ENCODE measurements at regions not wholly inside any gene's neighbourhood (a gene's known extent, or its start where the extent isn't known, plus 50 kb on each side); places are given as distances from the start of the nearest gene placed in this dataset.

- H3K9me3 ChIP-seq (ENCODE audit: control insufficient read depth, insufficient read depth, low read length), result no peaks in the 10 kb centered on the region
- no peaks in the 10 kb centered on the region for H3K36me3 ChIP-seq (ENCODE audit: insufficient read depth, low read length)
- no peaks in the 10 kb centered on the region for H3K4me1 ChIP-seq (ENCODE audit: insufficient read depth, low read length)
- no peak overlapping the region for H3K9ac ChIP-seq (ENCODE audit: low read depth, low read length)
These were observed 104.7 kb upstream of the TBC1D5 start for GRCh38 chr3:17847156-17847555.

- no peaks in the 10 kb centered on the region for H3K9me3 ChIP-seq (ENCODE audit: control insufficient read depth, insufficient read depth, low read length)
- no peaks in the 10 kb centered on the region for H3K36me3 ChIP-seq (ENCODE audit: insufficient read depth, low read length)
- H3K9ac ChIP-seq (ENCODE audit: low read depth, low read length), result no peak overlapping the region
- H3K4me1 ChIP-seq (ENCODE audit: insufficient read depth, low read length), result no peaks in the 10 kb centered on the region
These were observed 104.0 kb upstream of the TBC1D5 start for GRCh38 chr3:17846466-17846865.

- Histone ChIP-seq H3K9me3 (ENCODE audit: control insufficient read depth, insufficient read depth, low read length) (no peaks in the 10 kb centered on the region), H3K9ac (ENCODE audit: low read depth, low read length) (no peak overlapping the region), H3K4me1 (ENCODE audit: insufficient read depth, low read length) (no peaks in the 10 kb centered on the region), H3K36me3 (ENCODE audit: insufficient read depth, low read length) (no peaks in the 10 kb centered on the region)
These were observed 102.8 kb upstream of the TBC1D5 start for GRCh38 chr3:17845026-17845812.

GRCh38 chr3:17844236-17844635, 101.8 kb upstream of the TBC1D5 start:
- no peaks in the 10 kb centered on the region for H3K9me3 ChIP-seq (ENCODE audit: control insufficient read depth, insufficient read depth, low read length)
- H3K36me3 ChIP-seq (ENCODE audit: insufficient read depth, low read length), result no peaks in the 10 kb centered on the region
- H3K9ac ChIP-seq (ENCODE audit: low read depth, low read length), result no peak overlapping the region
- no peaks in the 10 kb centered on the region for H3K4me1 ChIP-seq (ENCODE audit: insufficient read depth, low read length)

GRCh38 chr3:17841190-17841828, 98.9 kb upstream of the TBC1D5 start:
- no peak overlapping the region for H3K9ac ChIP-seq (ENCODE audit: low read depth, low read length)
- H3K9me3 ChIP-seq (ENCODE audit: control insufficient read depth, insufficient read depth, low read length), result no peaks in the 10 kb centered on the region
- H3K36me3 ChIP-seq (ENCODE audit: insufficient read depth, low read length), result no peaks in the 10 kb centered on the region
- no peaks in the 10 kb centered on the region for H3K4me1 ChIP-seq (ENCODE audit: insufficient read depth, low read length)

GRCh38 chr3:17840651-17841050, 98.2 kb upstream of the TBC1D5 start:
- Histone ChIP-seq H3K9ac (ENCODE audit: low read depth, low read length) (no peak overlapping the region), H3K9me3 (ENCODE audit: control insufficient read depth, insufficient read depth, low read length) (no peaks in the 10 kb centered on the region), H3K4me1 (ENCODE audit: insufficient read depth, low read length) (no peaks in the 10 kb centered on the region), H3K36me3 (ENCODE audit: insufficient read depth, low read length) (no peaks in the 10 kb centered on the region)

GRCh38 chr3:17840126-17840525, 97.7 kb upstream of the TBC1D5 start:
- no peak overlapping the region for H3K9ac ChIP-seq (ENCODE audit: low read depth, low read length)
- no peaks in the 10 kb centered on the region for H3K9me3 ChIP-seq (ENCODE audit: control insufficient read depth, insufficient read depth, low read length)
- no peaks in the 10 kb centered on the region for H3K36me3 ChIP-seq (ENCODE audit: insufficient read depth, low read length)
- no peaks in the 10 kb centered on the region for H3K4me1 ChIP-seq (ENCODE audit: insufficient read depth, low read length)

- no peak overlapping the region for H3K9ac ChIP-seq (ENCODE audit: low read depth, low read length)
These were observed 94.5 kb upstream of the TBC1D5 start for GRCh38 chr3:17836919-17837318.

GRCh38 chr3:17836092-17836491, 93.7 kb upstream of the TBC1D5 start:
- Histone ChIP-seq H3K9ac (ENCODE audit: low read depth, low read length) (no peak overlapping the region), H3K9me3 (ENCODE audit: control insufficient read depth, insufficient read depth, low read length) (no peaks in the 10 kb centered on the region), H3K4me1 (ENCODE audit: insufficient read depth, low read length) (no peaks in the 10 kb centered on the region), H3K36me3 (ENCODE audit: insufficient read depth, low read length) (no peaks in the 10 kb centered on the region)

More at GRCh38 chr3:17836919-17837318, 94.5 kb upstream of the TBC1D5 start:
- H3K4me1 ChIP-seq (ENCODE audit: insufficient read depth, low read length), result no peaks in the 10 kb centered on the region
- H3K36me3 ChIP-seq (ENCODE audit: insufficient read depth, low read length), result no peaks in the 10 kb centered on the region
- H3K9me3 ChIP-seq (ENCODE audit: control insufficient read depth, insufficient read depth, low read length), result no peaks in the 10 kb centered on the region

GRCh38 chr3:17833786-17834559, 91.5 kb upstream of the TBC1D5 start:
- Histone ChIP-seq H3K36me3 (ENCODE audit: insufficient read depth, low read length) (no peaks in the 10 kb centered on the region), H3K4me1 (ENCODE audit: insufficient read depth, low read length) (no peaks in the 10 kb centered on the region), H3K9me3 (ENCODE audit: control insufficient read depth, insufficient read depth, low read length) (no peaks in the 10 kb centered on the region), H3K9ac (ENCODE audit: low read depth, low read length) (no peak overlapping the region)

GRCh38 chr3:17832016-17832415, 89.6 kb upstream of the TBC1D5 start:
- Histone ChIP-seq H3K9me3 (ENCODE audit: control insufficient read depth, insufficient read depth, low read length) (no peaks in the 10 kb centered on the region), H3K4me1 (ENCODE audit: insufficient read depth, low read length) (no peaks in the 10 kb centered on the region), H3K36me3 (ENCODE audit: insufficient read depth, low read length) (no peaks in the 10 kb centered on the region), H3K9ac (ENCODE audit: low read depth, low read length) (no peak overlapping the region)

GRCh38 chr3:17831366-17831765, 88.9 kb upstream of the TBC1D5 start:
- Histone ChIP-seq H3K4me1 (ENCODE audit: insufficient read depth, low read length) (no peaks in the 10 kb centered on the region), H3K36me3 (ENCODE audit: insufficient read depth, low read length) (no peaks in the 10 kb centered on the region), H3K9me3 (ENCODE audit: control insufficient read depth, insufficient read depth, low read length) (no peaks in the 10 kb centered on the region), H3K9ac (ENCODE audit: low read depth, low read length) (no peak overlapping the region)

- Histone ChIP-seq H3K9ac (ENCODE audit: low read depth, low read length) (no peak overlapping the region), H3K4me1 (ENCODE audit: insufficient read depth, low read length) (no peaks in the 10 kb centered on the region), H3K36me3 (ENCODE audit: insufficient read depth, low read length) (no peaks in the 10 kb centered on the region), H3K9me3 (ENCODE audit: control insufficient read depth, insufficient read depth, low read length) (no peaks in the 10 kb centered on the region)
These were observed 88.4 kb upstream of the TBC1D5 start for GRCh38 chr3:17830788-17831187.

- H3K9me3 ChIP-seq (ENCODE audit: control insufficient read depth, insufficient read depth, low read length), result no peaks in the 10 kb centered on the region
- no peak overlapping the region for H3K9ac ChIP-seq (ENCODE audit: low read depth, low read length)
- no peaks in the 10 kb centered on the region for H3K36me3 ChIP-seq (ENCODE audit: insufficient read depth, low read length)
These were observed 86.0 kb upstream of the TBC1D5 start for GRCh38 chr3:17828388-17828787.

GRCh38 chr3:17825298-17825697, 82.9 kb upstream of the TBC1D5 start:
- H3K9ac ChIP-seq (ENCODE audit: low read depth, low read length), result no peak overlapping the region
- no peaks in the 10 kb centered on the region for H3K36me3 ChIP-seq (ENCODE audit: insufficient read depth, low read length)
- no peaks in the 10 kb centered on the region for H3K9me3 ChIP-seq (ENCODE audit: control insufficient read depth, insufficient read depth, low read length)
- no peaks in the 10 kb centered on the region for H3K4me1 ChIP-seq (ENCODE audit: insufficient read depth, low read length)

More at GRCh38 chr3:17828388-17828787, 86.0 kb upstream of the TBC1D5 start:
- no peaks in the 10 kb centered on the region for H3K4me1 ChIP-seq (ENCODE audit: insufficient read depth, low read length)
